GM18508 (cell line): ENCODE measurements at regions not wholly inside any gene's neighbourhood (a gene's known extent, or its start where the extent isn't known, plus 50 kb on each side); places are given as distances from the start of the nearest gene placed in this dataset.

Experiments used
- ATAC-seq: cut with Tn5 transposase; IDR thresholded peaks from one replicate; pipeline ENCODE4 v1.9.1; 2021; ENCODE audit warnings: moderate number of reproducible peaks; ENCODE audit not compliant: insufficient read depth, unreplicated experiment

DNA sequence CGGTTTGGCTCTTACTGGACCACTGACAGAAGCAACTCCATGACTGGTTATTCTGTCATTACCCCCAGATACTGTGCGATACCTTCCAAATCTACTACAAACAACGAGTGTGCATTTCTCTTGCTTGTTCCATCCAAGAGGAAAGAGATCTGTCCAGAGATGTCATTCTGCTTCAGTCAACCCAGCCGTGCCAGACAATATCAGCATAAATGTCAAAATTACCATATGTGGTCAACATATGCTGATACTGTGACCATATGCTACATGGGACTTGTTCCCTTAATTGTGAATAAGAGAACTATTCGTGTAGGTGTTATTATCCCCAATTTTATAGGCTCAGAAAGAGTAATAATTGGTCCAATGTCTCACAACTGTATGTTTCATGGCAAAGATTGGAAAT lies 143.2 kb upstream of the PRSS1 start:
- no peak for ATAC-seq

DNA sequence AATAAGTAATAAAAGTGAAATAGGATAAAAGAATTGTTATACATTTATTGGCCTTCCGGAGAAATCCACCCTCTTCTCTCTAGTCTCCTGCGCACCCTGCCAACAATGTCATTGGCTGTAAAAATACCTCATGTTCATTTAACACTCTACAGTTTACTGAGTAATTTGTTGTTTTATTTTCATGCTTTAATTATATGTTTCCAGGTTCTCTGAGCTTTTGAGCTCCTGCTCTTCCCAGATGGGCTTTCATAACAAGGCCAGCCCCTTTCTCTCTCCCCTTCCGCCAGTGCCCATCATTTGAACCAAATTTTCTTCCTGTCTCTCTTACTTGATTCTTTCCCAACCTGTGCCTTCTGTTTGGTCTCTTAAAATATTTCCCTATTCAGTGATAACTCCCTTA lies 144.6 kb upstream of the PRSS1 start:
- no peak for ATAC-seq

GRCh38 chr7:142603870-142604448 lies 145.3 kb upstream of the PRSS1 start:
- no peak for ATAC-seq

- ATAC-seq = no peak
These were observed 146.5 kb upstream of the PRSS1 start for GRCh38 chr7:142602756-142603155.

DNA sequence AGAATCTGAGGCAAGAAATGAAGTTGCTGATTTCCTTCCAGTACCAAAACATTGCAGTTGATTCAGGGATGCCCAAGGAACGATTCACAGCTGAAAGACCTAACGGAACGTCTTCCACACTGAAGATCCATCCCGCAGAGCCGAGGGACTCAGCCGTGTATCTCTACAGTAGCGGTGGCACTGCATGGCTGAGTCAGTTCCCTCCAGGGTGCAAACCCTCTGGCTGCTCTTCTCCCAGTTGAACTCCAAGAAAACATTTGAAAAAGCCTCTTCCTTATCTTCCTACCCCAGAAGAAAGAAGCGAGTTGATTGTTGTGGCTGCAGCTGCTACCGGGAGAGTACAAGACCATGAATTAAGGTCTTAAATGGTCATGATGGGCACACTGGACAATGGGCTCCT lies 147.1 kb upstream of the PRSS1 start:
- no peak for ATAC-seq

DNA sequence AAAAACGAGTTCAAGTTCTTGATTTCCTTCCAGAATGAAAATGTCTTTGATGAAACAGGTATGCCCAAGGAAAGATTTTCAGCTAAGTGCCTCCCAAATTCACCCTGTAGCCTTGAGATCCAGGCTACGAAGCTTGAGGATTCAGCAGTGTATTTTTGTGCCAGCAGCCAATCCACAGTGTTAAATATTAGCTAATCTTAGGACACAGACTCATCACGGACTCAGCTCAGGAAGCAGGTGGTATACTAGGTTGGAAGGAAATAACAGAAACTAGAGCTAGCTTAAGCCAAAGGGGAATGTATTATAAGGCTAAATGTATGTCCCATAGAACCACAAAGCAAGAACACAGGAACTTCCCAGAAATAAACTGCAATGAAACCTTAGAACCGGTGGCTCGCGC lies 151.0 kb upstream of the PRSS1 start:
- no peak for ATAC-seq

- no peak for ATAC-seq
These were observed 151.7 kb upstream of the PRSS1 start for GRCh38 chr7:142597547-142597946.

DNA sequence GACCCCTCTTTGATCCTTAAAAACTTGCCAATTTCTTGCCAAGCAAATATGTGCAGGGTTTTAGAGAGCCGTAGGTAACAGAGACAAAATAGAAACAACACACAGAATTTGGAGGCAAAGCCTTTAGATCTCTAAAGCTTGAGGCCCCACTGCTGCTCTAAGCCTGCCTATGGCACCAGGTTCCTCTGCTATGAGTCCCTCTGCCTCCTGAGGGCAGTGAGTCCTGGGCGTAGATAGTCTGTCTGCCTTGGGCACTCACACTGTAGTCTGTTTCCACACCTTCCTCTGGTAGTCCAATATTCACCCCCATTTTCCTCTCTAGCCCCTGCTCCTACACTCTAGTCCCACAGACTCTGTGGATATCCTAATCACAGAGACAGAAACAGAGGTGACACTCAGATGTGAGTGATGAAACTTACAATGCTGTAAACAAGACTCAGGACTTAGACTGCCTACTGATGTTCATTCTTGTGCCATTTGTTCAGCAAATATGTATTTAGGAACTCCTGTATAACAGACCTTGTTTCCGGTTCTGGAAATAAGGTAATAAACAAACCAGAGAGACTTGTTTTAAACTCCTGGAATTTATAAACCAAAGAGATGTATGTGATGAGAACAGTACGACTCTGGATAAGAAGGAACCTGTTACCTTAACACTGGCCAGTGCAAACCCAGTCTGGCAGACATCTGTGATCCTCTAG lies 153.3 kb upstream of the PRSS1 start:
- no peak for ATAC-seq

GRCh38 chr7:142594078-142594477 lies 155.2 kb upstream of the PRSS1 start:
- ATAC-seq = no peak

DNA sequence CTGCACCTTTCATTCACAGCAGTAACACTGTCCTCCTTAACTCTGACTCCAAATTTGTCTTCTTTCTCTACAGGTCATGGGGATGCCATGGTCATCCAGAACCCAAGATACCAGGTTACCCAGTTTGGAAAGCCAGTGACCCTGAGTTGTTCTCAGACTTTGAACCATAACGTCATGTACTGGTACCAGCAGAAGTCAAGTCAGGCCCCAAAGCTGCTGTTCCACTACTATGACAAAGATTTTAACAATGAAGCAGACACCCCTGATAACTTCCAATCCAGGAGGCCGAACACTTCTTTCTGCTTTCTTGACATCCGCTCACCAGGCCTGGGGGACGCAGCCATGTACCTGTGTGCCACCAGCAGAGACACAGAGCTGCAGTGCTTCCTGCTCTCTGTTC lies 156.2 kb upstream of the PRSS1 start:
- ATAC-seq = no peak

DNA sequence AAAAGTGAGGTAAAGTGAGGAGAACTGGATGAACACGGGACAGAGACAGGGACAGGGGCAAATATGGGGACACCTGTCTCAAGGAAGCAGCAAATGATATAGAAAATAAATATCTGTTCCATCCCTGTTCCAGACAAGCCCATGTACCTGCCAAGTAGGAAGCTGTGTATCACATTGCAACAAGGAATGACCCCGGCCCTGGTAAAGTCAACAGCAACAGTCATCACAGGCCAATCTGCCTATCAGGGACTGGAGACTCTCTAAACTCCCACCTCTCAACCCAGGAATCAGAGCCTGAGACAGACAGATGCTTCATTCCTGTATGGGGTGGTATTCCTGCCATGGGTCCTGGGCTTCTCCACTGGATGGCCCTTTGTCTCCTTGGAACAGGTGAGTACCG lies 156.6 kb upstream of the PRSS1 start:
- no peak for ATAC-seq

GRCh38 chr7:142592231-142592630 lies 157.0 kb upstream of the PRSS1 start:
- ATAC-seq = no peak

DNA sequence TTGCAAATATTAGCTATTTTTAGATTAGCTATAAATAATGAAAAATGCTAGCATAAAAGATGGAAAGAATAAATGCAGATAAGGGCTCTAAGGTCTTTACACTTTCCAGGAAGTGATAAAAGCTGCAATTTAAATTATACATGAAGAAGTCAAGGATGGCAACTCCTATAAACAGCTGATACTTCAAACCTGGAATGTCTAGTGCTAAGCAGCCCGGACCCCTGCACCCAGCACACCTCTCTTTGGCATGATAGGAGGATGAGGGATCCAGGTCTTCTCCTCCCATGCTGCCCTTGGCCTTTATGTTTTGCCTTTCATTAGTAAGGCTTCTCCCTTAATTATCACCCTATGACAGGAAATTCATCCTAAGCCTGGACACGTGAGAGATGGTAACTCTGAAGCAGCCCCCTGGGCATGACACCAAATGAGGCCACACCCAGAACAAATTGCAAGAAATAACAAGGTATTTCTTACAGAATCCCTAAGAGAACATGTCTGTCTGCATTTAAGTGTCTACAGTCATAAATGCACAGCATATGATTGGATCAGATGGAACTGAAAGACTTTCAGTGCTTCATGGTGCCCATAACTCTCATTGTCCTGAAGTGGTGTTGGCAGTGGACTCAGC lies 158.3 kb upstream of the PRSS1 start:
- no peak for ATAC-seq

GRCh38 chr7:142590077-142590476 lies 159.2 kb upstream of the PRSS1 start:
- no peak for ATAC-seq

DNA sequence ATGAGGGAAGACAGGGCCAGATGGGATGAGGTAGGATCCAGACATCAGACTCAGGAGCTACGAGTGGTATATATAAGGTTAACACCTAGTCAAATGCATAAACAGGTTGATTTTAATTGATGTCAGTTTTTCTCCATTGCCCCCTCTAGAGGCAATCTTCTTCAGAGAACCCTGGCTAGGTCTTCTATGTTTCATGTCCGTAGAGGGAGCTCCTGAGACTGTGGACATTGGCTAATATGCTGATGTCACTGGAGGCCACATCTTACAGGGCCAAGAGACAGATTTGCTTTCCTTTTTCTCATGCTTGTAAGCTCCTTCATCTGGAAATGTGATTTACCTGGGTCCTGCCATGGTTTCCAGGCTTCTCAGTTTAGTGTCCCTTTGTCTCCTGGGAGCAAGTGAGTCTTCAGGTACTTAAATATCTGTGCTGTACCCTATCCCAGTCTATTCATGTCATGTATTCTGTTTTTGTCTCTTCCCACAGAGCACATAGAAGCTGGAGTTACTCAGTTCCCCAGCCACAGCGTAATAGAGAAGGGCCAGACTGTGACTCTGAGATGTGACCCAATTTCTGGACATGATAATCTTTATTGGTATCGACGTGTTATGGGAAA lies 161.6 kb upstream of the PRSS1 start:
- ATAC-seq = peak; percentile 72

DNA sequence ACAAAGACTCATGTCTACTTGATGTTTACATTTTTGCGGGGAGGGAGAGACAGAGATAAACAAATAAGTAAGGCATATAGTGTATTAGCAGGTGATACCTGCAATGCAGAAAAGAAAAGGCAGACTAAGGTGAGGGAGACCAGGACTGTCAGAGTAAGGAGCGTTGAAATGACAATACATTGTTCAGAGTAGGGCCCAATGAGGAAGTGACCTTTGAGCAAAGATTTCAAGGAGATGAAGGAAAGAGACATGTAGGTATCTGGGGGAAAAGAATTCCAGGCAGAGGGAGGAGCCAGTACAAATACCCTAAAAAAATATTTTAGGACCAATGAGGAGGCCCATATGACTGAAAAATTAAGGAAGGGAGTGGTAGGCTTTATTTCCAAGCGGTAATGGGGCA lies 162.7 kb upstream of the PRSS1 start:
- no peak for ATAC-seq

DNA sequence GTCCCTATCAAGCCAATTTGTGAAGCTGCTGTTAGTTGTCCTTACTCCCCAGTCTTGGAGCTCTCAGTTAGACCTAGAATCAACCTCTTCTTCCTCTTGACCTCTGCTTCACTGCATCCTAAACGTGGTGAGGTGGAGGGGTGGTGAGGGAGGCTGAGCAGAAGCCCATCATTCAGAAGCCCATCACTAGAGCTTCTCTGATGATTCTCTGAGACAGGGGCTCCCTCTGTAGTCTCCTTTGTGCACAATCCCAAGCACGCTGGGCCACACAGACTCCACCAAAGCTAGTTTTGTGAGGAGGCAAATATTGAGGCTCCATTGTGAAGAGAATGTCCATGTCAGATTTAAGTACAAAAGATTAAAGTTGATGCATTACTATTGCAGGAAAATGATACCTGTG lies 163.8 kb upstream of the PRSS1 start:
- no peak for ATAC-seq

DNA sequence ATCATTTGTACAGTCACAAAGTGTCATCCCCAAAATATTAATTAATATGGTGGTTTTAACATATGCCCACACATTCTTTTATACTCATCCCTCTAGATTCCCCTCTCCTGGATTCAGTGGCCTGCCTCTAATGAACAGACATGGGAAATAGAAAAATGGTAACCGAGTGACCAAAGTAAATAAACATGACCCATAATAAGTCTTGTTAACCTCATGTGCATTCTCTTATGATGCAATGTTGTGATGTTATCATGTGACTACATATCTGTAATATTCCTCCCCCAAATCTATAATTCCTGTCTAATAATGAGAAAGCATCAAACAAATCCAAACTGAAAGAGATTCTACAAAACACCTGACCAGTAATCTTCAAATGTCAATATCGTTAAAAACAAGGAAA lies 164.5 kb upstream of the PRSS1 start:
- no peak for ATAC-seq

DNA sequence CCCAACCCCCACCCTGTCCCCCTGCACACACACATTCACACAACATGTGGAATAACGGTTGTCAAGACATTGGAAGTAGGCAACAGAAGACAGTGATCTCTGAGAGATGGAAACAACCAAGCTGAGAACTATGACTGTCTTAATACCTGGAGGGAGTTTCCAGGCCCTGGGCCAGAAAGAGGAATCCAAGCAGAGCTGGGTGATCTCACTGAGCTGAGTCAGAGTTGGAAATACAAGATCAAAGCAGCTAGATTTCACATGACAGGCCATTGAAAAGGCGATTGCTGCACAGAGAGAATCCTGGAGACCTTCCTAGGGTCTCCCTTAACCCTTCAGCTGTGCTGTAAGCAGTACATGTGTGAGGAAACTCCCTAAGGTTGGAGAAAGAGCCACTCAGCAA lies 165.8 kb upstream of the PRSS1 start:
- ATAC-seq = peak; percentile 62

DNA sequence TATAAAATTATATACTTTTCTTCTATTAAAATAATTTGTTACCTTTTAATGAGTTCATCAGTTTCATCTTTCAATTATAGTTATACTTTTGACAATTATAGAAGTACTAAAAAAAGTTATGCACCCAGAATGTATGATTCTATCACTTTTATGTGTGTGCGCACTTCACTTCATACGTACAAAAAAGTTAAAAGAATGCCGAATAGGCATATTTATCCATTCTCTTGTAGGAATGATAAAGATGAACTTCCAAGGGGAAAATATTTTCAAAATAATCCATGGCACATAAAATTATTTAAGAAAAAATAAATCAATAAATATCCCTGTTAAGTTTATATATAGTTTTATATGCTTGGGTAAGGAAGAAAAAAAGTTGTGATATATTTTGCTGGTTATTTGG lies 166.9 kb upstream of the PRSS1 start:
- no peak for ATAC-seq

- ATAC-seq = peak; percentile 47
These were observed 167.9 kb upstream of the PRSS1 start for GRCh38 chr7:142581341-142581740.

DNA sequence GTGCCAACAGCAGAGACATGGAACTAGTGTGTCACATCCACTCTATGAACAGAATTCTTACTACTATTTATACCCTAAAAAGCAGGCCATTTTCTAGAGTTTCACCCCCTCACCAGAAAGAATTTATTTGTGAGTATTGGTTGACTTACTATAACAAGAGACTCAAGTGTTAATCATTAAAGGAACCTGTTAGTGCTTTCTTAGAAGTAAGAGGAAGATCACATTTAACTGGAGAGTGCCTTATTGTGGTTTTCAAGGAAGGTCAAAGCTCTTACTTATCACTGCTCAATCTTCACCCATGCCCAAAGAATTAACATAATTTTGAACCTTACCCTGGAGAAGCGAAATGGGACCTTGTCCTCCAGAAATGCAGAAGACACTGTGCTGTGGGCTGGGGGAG lies 169.3 kb upstream of the PRSS1 start:
- ATAC-seq = peak; percentile 29
